Astrocyte of the hippocampus (primary cell): ENCODE measurements at regions not wholly inside any gene's neighbourhood (a gene's known extent, or its start where the extent isn't known, plus 50 kb on each side); places are given as distances from the start of the nearest gene placed in this dataset.

Experiments used
- DNase-seq: peaks from one replicate; pipeline ENCODE4 v3.0.0; 2011; ENCODE audit warnings: low read depth, low spot score

GRCh38 chr16:79372503-79373184 is 227.9 kb downstream of the MAF start:
- peak; percentile 31 for DNase-seq

- DNase-seq = no peak
Observed at GRCh38 chr16:79370736-79371135, 229.8 kb downstream of the MAF start.

- no peak for DNase-seq
Observed at GRCh38 chr16:79369796-79370195, 230.7 kb downstream of the MAF start.

GRCh38 chr16:79367822-79368221 is 232.7 kb downstream of the MAF start:
- DNase-seq = no peak

GRCh38 chr16:79366635-79367034 is 233.9 kb downstream of the MAF start:
- DNase-seq = no peak

- DNase-seq = no peak
Observed at GRCh38 chr16:79365702-79366101, 234.8 kb downstream of the MAF start.

GRCh38 chr16:79363484-79363883 is 237.1 kb downstream of the MAF start:
- no peak for DNase-seq

GRCh38 chr16:79363035-79363434 is 237.5 kb downstream of the MAF start:
- DNase-seq = no peak

- no peak for DNase-seq
Observed at GRCh38 chr16:79362300-79362970, 238.1 kb downstream of the MAF start.

- no peak for DNase-seq
Observed at GRCh38 chr16:79361132-79361751, 239.3 kb downstream of the MAF start.

- DNase-seq = no peak
Observed at GRCh38 chr16:79360267-79360666, 240.3 kb downstream of the MAF start.

GRCh38 chr16:79359082-79359481 is 241.5 kb downstream of the MAF start:
- DNase-seq = no peak

GRCh38 chr16:79358188-79358587 is 242.3 kb downstream of the MAF start:
- DNase-seq = no peak

- no peak for DNase-seq
Observed at GRCh38 chr16:79355600-79356358, 244.8 kb downstream of the MAF start.

GRCh38 chr16:79351927-79352326 is 248.6 kb downstream of the MAF start:
- no peak for DNase-seq

- no peak for DNase-seq
Observed at GRCh38 chr16:79349803-79350202, 250.7 kb downstream of the MAF start.

- no peak for DNase-seq
Observed at GRCh38 chr16:79348521-79349306, 251.8 kb downstream of the MAF start.

- no peak for DNase-seq
Observed at GRCh38 chr16:79347277-79347676, 253.3 kb downstream of the MAF start.

- DNase-seq = no peak
Observed at GRCh38 chr16:79339863-79340262, 260.7 kb downstream of the MAF start.

GRCh38 chr16:79337906-79338305 is 262.6 kb downstream of the MAF start:
- DNase-seq = no peak

- no peak for DNase-seq
Observed at GRCh38 chr16:79336437-79337229, 263.9 kb downstream of the MAF start.
